ENCODE measurements at regions not wholly inside any gene's neighbourhood (a gene's known extent, or its start where the extent isn't known, plus 50 kb on each side); places are given as distances from the start of the nearest gene placed in this dataset.

- no peaks in the 10 kb centered on the region for H3K9me3 Mint-ChIP-seq (ENCODE audit: low read depth, unreplicated experiment)
- no peak for TF ChIP-seq CTCF (IDR thresholded peaks at IDR 0.05; ENCODE audit: unreplicated experiment)
- H3K4me3 Mint-ChIP-seq (ENCODE audit: low read depth, unreplicated experiment): no peak overlapping the region
- intact Hi-C loops (cut with micrococcal nuclease; ENCODE audit: unreplicated experiment): no loop called here
- no peaks in the 10 kb centered on the region for H3K4me1 Mint-ChIP-seq (ENCODE audit: low read depth, unreplicated experiment)
- no TSS peak for BruUV-seq (replicated peaks)
- DNase-seq: no peak
- no peaks in the 10 kb centered on the region for H3K27me3 Mint-ChIP-seq (ENCODE audit: unreplicated experiment)
- H3K36me3 Mint-ChIP-seq (ENCODE audit: insufficient read depth, unreplicated experiment): no peaks in the 10 kb centered on the region
- no peak overlapping the region for H3K27ac Mint-ChIP-seq (ENCODE audit: unreplicated experiment)
- CTCF ChIA-PET: no interaction called here
Measured at GRCh38 chr21:15430577-15430976, 299.2 kb upstream of the USP25 start.

- Mint-ChIP-seq H3K27me3 (ENCODE audit: unreplicated experiment) (no peaks in the 10 kb centered on the region), H3K36me3 (ENCODE audit: insufficient read depth, unreplicated experiment) (no peaks in the 10 kb centered on the region), H3K4me1 (ENCODE audit: low read depth, unreplicated experiment) (no peaks in the 10 kb centered on the region), H3K4me3 (ENCODE audit: low read depth, unreplicated experiment) (no peak overlapping the region), H3K27ac (ENCODE audit: unreplicated experiment) (no peak overlapping the region), H3K9me3 (ENCODE audit: low read depth, unreplicated experiment) (no peaks in the 10 kb centered on the region)
- CTCF ChIA-PET: no interaction called here
- intact Hi-C loops (cut with micrococcal nuclease; ENCODE audit: unreplicated experiment): no loop called here
- no peak for DNase-seq
- no peak for TF ChIP-seq CTCF (IDR thresholded peaks at IDR 0.05; ENCODE audit: unreplicated experiment)
- no TSS peak for BruUV-seq (replicated peaks)
Measured at GRCh38 chr21:15431053-15431452, 298.7 kb upstream of the USP25 start.

- Mint-ChIP-seq H3K4me3 (ENCODE audit: low read depth, unreplicated experiment) (no peak overlapping the region), H3K36me3 (ENCODE audit: insufficient read depth, unreplicated experiment) (no peaks in the 10 kb centered on the region), H3K4me1 (ENCODE audit: low read depth, unreplicated experiment) (no peaks in the 10 kb centered on the region), H3K27ac (ENCODE audit: unreplicated experiment) (no peak overlapping the region), H3K27me3 (ENCODE audit: unreplicated experiment) (no peaks in the 10 kb centered on the region), H3K9me3 (ENCODE audit: low read depth, unreplicated experiment) (no peaks in the 10 kb centered on the region)
- no peak for DNase-seq
- intact Hi-C loops (cut with micrococcal nuclease; ENCODE audit: unreplicated experiment): no loop called here
- CTCF ChIA-PET: no interaction called here
- no TSS peak for BruUV-seq (replicated peaks)
- no peak for TF ChIP-seq CTCF (IDR thresholded peaks at IDR 0.05; ENCODE audit: unreplicated experiment)
Measured at GRCh38 chr21:15433091-15433490, 296.7 kb upstream of the USP25 start.

GRCh38 chr21:15434163-15434905 lies 295.4 kb upstream of the USP25 start:
- CTCF ChIA-PET: no interaction called here
- intact Hi-C loops (cut with micrococcal nuclease; ENCODE audit: unreplicated experiment): no loop called here
- DNase-seq: no peak
- Mint-ChIP-seq H3K36me3 (ENCODE audit: insufficient read depth, unreplicated experiment) (no peaks in the 10 kb centered on the region), H3K4me1 (ENCODE audit: low read depth, unreplicated experiment) (no peaks in the 10 kb centered on the region), H3K27ac (ENCODE audit: unreplicated experiment) (no peak overlapping the region), H3K4me3 (ENCODE audit: low read depth, unreplicated experiment) (no peak overlapping the region), H3K9me3 (ENCODE audit: low read depth, unreplicated experiment) (no peaks in the 10 kb centered on the region), H3K27me3 (ENCODE audit: unreplicated experiment) (no peaks in the 10 kb centered on the region)
- no peak for TF ChIP-seq CTCF (IDR thresholded peaks at IDR 0.05; ENCODE audit: unreplicated experiment)
- no TSS peak for BruUV-seq (replicated peaks)

Measured in Calu3 (cell line).